ENCODE measurements at regions not wholly inside any gene's neighbourhood (a gene's known extent, or its start where the extent isn't known, plus 50 kb on each side); places are given as distances from the start of the nearest gene placed in this dataset.
"Not testable (repeated sequence)": the region's sequence is repeated elsewhere in the genome, so short reads cannot be mapped to it uniquely, and the experiment has no call there.

GRCh38 chr4:159804592-159804991 lies 701.7 kb downstream of the RAPGEF2 start:
- TF ChIP-seq CHD4 (IDR thresholded peaks at IDR 0.05; ENCODE audit: borderline replicate concordance, low read length); MATR3 (CRISPR knock-in tag; IDR thresholded peaks at IDR 0.05): not testable (repeated sequence)
- TF ChIP-seq, protein P1, sequence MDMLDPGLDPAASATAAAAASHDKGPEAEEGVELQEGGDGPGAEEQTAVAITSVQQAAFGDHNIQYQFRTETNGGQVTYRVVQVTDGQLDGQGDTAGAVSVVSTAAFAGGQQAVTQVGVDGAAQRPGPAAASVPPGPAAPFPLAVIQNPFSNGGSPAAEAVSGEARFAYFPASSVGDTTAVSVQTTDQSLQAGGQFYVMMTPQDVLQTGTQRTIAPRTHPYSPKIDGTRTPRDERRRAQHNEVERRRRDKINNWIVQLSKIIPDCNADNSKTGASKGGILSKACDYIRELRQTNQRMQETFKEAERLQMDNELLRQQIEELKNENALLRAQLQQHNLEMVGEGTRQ (IDR thresholded peaks at IDR 0.05; ENCODE audit: low read depth, low read length) = not testable (repeated sequence)
- TF ChIP-seq, protein P1 (CRISPR knock-in tag; IDR thresholded peaks at IDR 0.05; ENCODE audit: borderline replicate concordance) = not testable (repeated sequence)
